Neural cell (in vitro differentiated cells): ENCODE measurements at regions not wholly inside any gene's neighbourhood (a gene's known extent, or its start where the extent isn't known, plus 50 kb on each side); places are given as distances from the start of the nearest gene placed in this dataset.

ENCODE experiments used
- H2AFZ ChIP-seq: fragments of 200-600, 300-800 bp; sonication (generic), shearing (Covaris generic); 2 replicates; pipeline ENCODE4 v1.6.0; 2014; ENCODE audit warnings: low read depth, mild to moderate bottlenecking, antibody characterized with exemption, low read length, moderate library complexity
- H3F3A ChIP-seq: fragments of 200-600 bp; shearing (Covaris generic); 2 replicates; pipeline ENCODE4 v1.6.1; 2016; ENCODE audit warnings: mild to moderate bottlenecking, moderate library complexity, mixed read lengths, antibody characterized with exemption, low read length; ENCODE audit not compliant: insufficient read depth, poor library complexity, severe bottlenecking
- H3K27ac ChIP-seq: fragments of 200-600, 300-800 bp; sonication (generic), shearing (Covaris generic); 2 replicates; pipeline ENCODE4 v1.5.1; 2014; ENCODE audit warnings: mild to moderate bottlenecking, low read length, moderate library complexity
- H3K27me3 ChIP-seq: fragments of 300-800, 200-600 bp; sonication (generic), shearing (Covaris generic); 2 replicates; pipeline ENCODE4 v1.6.0; 2014; ENCODE audit warnings: mild to moderate bottlenecking, low read depth, low read length, moderate library complexity; ENCODE audit not compliant: insufficient read depth
- H3K36me3 ChIP-seq: fragments of 300-800, 200-600 bp; sonication (generic), shearing (Covaris generic); 2 replicates; pipeline ENCODE4 v1.5.1; 2014; ENCODE audit warnings: mild to moderate bottlenecking, antibody characterized with exemption, low read length, moderate library complexity; ENCODE audit not compliant: insufficient read depth
- H3K4me2 ChIP-seq: fragments of 300-800, 200-600 bp; sonication (generic), shearing (Covaris generic); 2 replicates; pipeline ENCODE4 v1.6.0; 2014; ENCODE audit warnings: mild to moderate bottlenecking, low read length
- H3K4me3 ChIP-seq: fragments of 300-800, 200-600 bp; sonication (generic), shearing (Covaris generic); 2 replicates; pipeline ENCODE4 v1.5.1; 2014; ENCODE audit warnings: mild to moderate bottlenecking, low read length, moderate library complexity
- H3K79me2 ChIP-seq: fragments of 200-600 bp; shearing (Covaris generic); replicated peaks from 2 replicates; pipeline ENCODE4 v1.6.0; 2014; ENCODE audit warnings: mild to moderate bottlenecking, low read length, moderate library complexity; ENCODE audit not compliant: insufficient read depth
- H3K9ac ChIP-seq: fragments of 300-800, 200-600 bp; sonication (generic), shearing (Covaris generic); 2 replicates; pipeline ENCODE4 v1.6.1; 2016; ENCODE audit warnings: mild to moderate bottlenecking, low read length, mixed read lengths
- H3K9me2 ChIP-seq: fragments of 200-600 bp; shearing (Covaris generic); 2 replicates; pipeline ENCODE4 v1.6.1; 2016; ENCODE audit warnings: mild to moderate bottlenecking, low read length, mixed read lengths; ENCODE audit not compliant: insufficient read depth
- H3K9me3 ChIP-seq: fragments of 200-600, 300-800 bp; sonication (generic), shearing (Covaris generic); 2 replicates; pipeline ENCODE4 v1.6.1; 2016; ENCODE audit warnings: mild to moderate bottlenecking, mixed run types, low read length, moderate library complexity, mixed read lengths
- H4K20me1 ChIP-seq: fragments of 200-600 bp; shearing (Covaris generic); 2 replicates; pipeline ENCODE4 v1.6.1; 2016; ENCODE audit warnings: mild to moderate bottlenecking, mixed run types; ENCODE audit not compliant: insufficient read depth
- CTCF ChIP-seq: fragments of 450-650 bp; IDR thresholded peaks from 2 replicates; pipeline ENCODE4 v1.5.1; 2014; ENCODE audit warnings: antibody characterized with exemption, mild to moderate bottlenecking, moderate library complexity; ENCODE audit not compliant: poor library complexity, severe bottlenecking
- EP300 ChIP-seq: fragments of 450-650 bp; conservative IDR thresholded peaks from 2 replicates; pipeline ENCODE4 v1.6.1; 2014; ENCODE audit warnings: antibody characterized with exemption, mild to moderate bottlenecking, moderate library complexity; ENCODE audit not compliant: poor library complexity, severe bottlenecking
- EZH2 ChIP-seq: fragments of 200-600, 300-800 bp; shearing (Covaris generic), sonication (generic); IDR thresholded peaks from 2 replicates; pipeline ENCODE4 v1.6.1; 2014; ENCODE audit warnings: antibody characterized with exemption, low read length, borderline replicate concordance, mild to moderate bottlenecking; ENCODE audit not compliant: insufficient read depth, poor library complexity, severe bottlenecking
- MXI1 ChIP-seq: fragments of 450-650 bp; conservative IDR thresholded peaks from 2 replicates; pipeline ENCODE4 v1.6.1; 2014; ENCODE audit warnings: antibody characterized with exemption, mild to moderate bottlenecking; ENCODE audit not compliant: poor library complexity, severe bottlenecking
- POLR2AphosphoS5 ChIP-seq: IDR thresholded peaks from 2 replicates; pipeline ENCODE4 v1.6.1; 2012
- RAD21 ChIP-seq: fragments of 450-650 bp; conservative IDR thresholded peaks from 2 replicates; pipeline ENCODE4 v1.6.1; 2014; ENCODE audit warnings: antibody characterized with exemption, mild to moderate bottlenecking, moderate library complexity
- REST ChIP-seq: IDR thresholded peaks from 2 replicates; pipeline ENCODE4 v1.6.1; 2012; ENCODE audit warnings: borderline replicate concordance
- SMC3 ChIP-seq: fragments of 450-650 bp; conservative IDR thresholded peaks from 2 replicates; pipeline ENCODE4 v1.6.1; 2014; ENCODE audit warnings: antibody characterized with exemption, mild to moderate bottlenecking, moderate library complexity; ENCODE audit not compliant: poor library complexity
- TAF1 ChIP-seq: IDR thresholded peaks from 2 replicates; pipeline ENCODE4 v1.6.1; 2012; ENCODE audit warnings: low read depth

GRCh38 chr16:73996624-73997339 lies 299.8 kb upstream of the PSMD7 start:
- TF ChIP-seq CTCF (no peak), REST (no peak), TAF1 (no peak), EZH2 (no peak), POLR2AphosphoS5 (no peak), MXI1 (no peak), SMC3 (no peak), EP300 (no peak), RAD21 (no peak)
- H3K9me3 ChIP-seq: no peaks in the 10 kb centered on the region
- no peaks in the 10 kb centered on the region for H3F3A ChIP-seq
- no peak overlapping the region for H3K27ac ChIP-seq
- H3K79me2 ChIP-seq: no peaks in the 10 kb centered on the region
- no peak overlapping the region for H2AFZ ChIP-seq
- H3K36me3 ChIP-seq: no peaks in the 10 kb centered on the region
- no peaks in the 10 kb centered on the region for H3K9me2 ChIP-seq
- no peak overlapping the region for H3K9ac ChIP-seq
- H4K20me1 ChIP-seq: no peaks in the 10 kb centered on the region
- no peak overlapping the region for H3K4me3 ChIP-seq
- no peaks in the 10 kb centered on the region for H3K27me3 ChIP-seq
- H3K4me2 ChIP-seq: no peak overlapping the region

GRCh38 chr16:73993878-73994277 lies 302.7 kb upstream of the PSMD7 start:
- Histone ChIP-seq H3K36me3 (no peaks in the 10 kb centered on the region), H4K20me1 (no peaks in the 10 kb centered on the region), H3K27me3 (no peaks in the 10 kb centered on the region), H3K4me2 (no peak overlapping the region), H3K27ac (no peak overlapping the region), H2AFZ (no peak overlapping the region), H3K9me2 (no peaks in the 10 kb centered on the region), H3F3A (no peaks in the 10 kb centered on the region), H3K79me2 (no peaks in the 10 kb centered on the region), H3K9me3 (no peaks in the 10 kb centered on the region), H3K9ac (no peak overlapping the region), H3K4me3 (no peak overlapping the region)
- TF ChIP-seq RAD21 (no peak), SMC3 (no peak), POLR2AphosphoS5 (no peak), CTCF (no peak), TAF1 (no peak), EZH2 (no peak), EP300 (no peak)
